Urinary bladder (tissue), 3 donors: ENCODE measurements at regions not wholly inside any gene's neighbourhood (a gene's known extent, or its start where the extent isn't known, plus 50 kb on each side); places are given as distances from the start of the nearest gene placed in this dataset.

Source experiments
- DNase-seq: peaks from one replicate; pipeline ENCODE4 v3.0.0-alpha.2; 2015; ENCODE audit errors: extremely low spot score
- H3K27ac ChIP-seq: one replicate; pipeline ENCODE4 v1.5.1; 2013; ENCODE audit warnings: low read depth, mild to moderate bottlenecking, moderate library complexity
- H3K36me3 ChIP-seq: one replicate; pipeline ENCODE4 v1.6.1; 2013; ENCODE audit warnings: mild to moderate bottlenecking, moderate library complexity; ENCODE audit not compliant: insufficient read depth
- H3K4me1 ChIP-seq: one replicate; pipeline ENCODE4 v1.6.1; 2013; ENCODE audit warnings: mild to moderate bottlenecking, moderate library complexity; ENCODE audit not compliant: insufficient read depth
- H3K4me3 ChIP-seq: one replicate; pipeline ENCODE4 v1.5.1; 2013; ENCODE audit warnings: low read depth, low read length
- WGBS: extraction: QIAGEN DNeasy Blood & Tissue Kit; methylation state at CpG from one replicate; pipeline ENCODE4 v1.1.7; 2013; 5-methylcytosine and 5-hydroxymethylcytosine counted together
- donor health status: healthy with polysubstance abuse.
- donor health status: healthy.

GRCh38 chr16:8320131-8320530 is 270.2 kb downstream of the TMEM114 start:
- no peak for DNase-seq

GRCh38 chr16:8310816-8311215 is 279.5 kb downstream of the TMEM114 start:
- 35% methylated on average over 6 of the region's 6 CpGs for WGBS

More at GRCh38 chr16:8320131-8320530, 270.2 kb downstream of the TMEM114 start:
- WGBS = 56% methylated on average over 5 of the region's 5 CpGs
- H3K4me3 ChIP-seq = no peak overlapping the region
- no peaks in the 10 kb centered on the region for H3K4me1 ChIP-seq
- H3K27ac ChIP-seq = no peak overlapping the region
- no peaks in the 10 kb centered on the region for H3K36me3 ChIP-seq

GRCh38 chr16:8310323-8310722 is 280.0 kb downstream of the TMEM114 start:
- no peaks in the 10 kb centered on the region for H3K4me1 ChIP-seq
- 22% methylated on average over 6 of the region's 6 CpGs for WGBS
- no peak for DNase-seq

More at GRCh38 chr16:8310816-8311215, 279.5 kb downstream of the TMEM114 start:
- Histone ChIP-seq H3K27ac (no peak overlapping the region), H3K4me1 (no peaks in the 10 kb centered on the region), H3K4me3 (no peak overlapping the region), H3K36me3 (no peaks in the 10 kb centered on the region)
- no peak for DNase-seq

GRCh38 chr16:8305201-8305600 is 285.1 kb downstream of the TMEM114 start:
- Histone ChIP-seq H3K4me1 (no peaks in the 10 kb centered on the region), H3K4me3 (no peak overlapping the region), H3K36me3 (no peaks in the 10 kb centered on the region), H3K27ac (no peak overlapping the region)
- no peak for DNase-seq
- 70% methylated on average over 3 of the region's 3 CpGs for WGBS

More at GRCh38 chr16:8310323-8310722, 280.0 kb downstream of the TMEM114 start:
- Histone ChIP-seq H3K27ac (no peak overlapping the region), H3K36me3 (no peaks in the 10 kb centered on the region), H3K4me3 (no peak overlapping the region)

GRCh38 chr16:8299635-8300034 is 290.7 kb downstream of the TMEM114 start:
- no peak overlapping the region for H3K27ac ChIP-seq
- H3K36me3 ChIP-seq = no peaks in the 10 kb centered on the region
- 71% methylated on average over 5 of the region's 5 CpGs for WGBS
- H3K4me1 ChIP-seq = no peaks in the 10 kb centered on the region
- DNase-seq = no peak
- H3K4me3 ChIP-seq = no peak overlapping the region

- no peaks in the 10 kb centered on the region for H3K36me3 ChIP-seq
- no peak for DNase-seq
- H3K4me1 ChIP-seq = no peaks in the 10 kb centered on the region
- no peak overlapping the region for H3K4me3 ChIP-seq
- H3K27ac ChIP-seq = no peak overlapping the region
- 45% methylated on average over 11 of the region's 11 CpGs for WGBS
Observed at GRCh38 chr16:8295513-8296237, 294.6 kb downstream of the TMEM114 start.

GRCh38 chr16:8293413-8293812 is 296.9 kb downstream of the TMEM114 start:
- DNase-seq = no peak
- H3K36me3 ChIP-seq = no peaks in the 10 kb centered on the region
- WGBS = 68% methylated on average over 5 of the region's 5 CpGs
- no peaks in the 10 kb centered on the region for H3K4me1 ChIP-seq
- no peak overlapping the region for H3K4me3 ChIP-seq
- no peak overlapping the region for H3K27ac ChIP-seq

GRCh38 chr16:8292271-8292670 is 298.0 kb downstream of the TMEM114 start:
- Histone ChIP-seq H3K4me1 (no peaks in the 10 kb centered on the region), H3K27ac (no peak overlapping the region), H3K4me3 (no peak overlapping the region), H3K36me3 (no peaks in the 10 kb centered on the region)
- 82% methylated on average over 6 of the region's 6 CpGs for WGBS
- no peak for DNase-seq

GRCh38 chr16:8286348-8286747 is 304.0 kb downstream of the TMEM114 start:
- no peak for DNase-seq
- WGBS = 72% methylated on average over 2 of the region's 2 CpGs
- no peaks in the 10 kb centered on the region for H3K36me3 ChIP-seq
- H3K27ac ChIP-seq = no peak overlapping the region
- no peak overlapping the region for H3K4me3 ChIP-seq
- no peaks in the 10 kb centered on the region for H3K4me1 ChIP-seq

- 53% methylated on average over 4 of the region's 4 CpGs for WGBS
- Histone ChIP-seq H3K4me3 (no peak overlapping the region), H3K4me1 (no peaks in the 10 kb centered on the region), H3K27ac (no peak overlapping the region), H3K36me3 (no peaks in the 10 kb centered on the region)
- DNase-seq = no peak
Observed at GRCh38 chr16:8283195-8283594, 307.1 kb downstream of the TMEM114 start.

- no peak overlapping the region for H3K27ac ChIP-seq
- no peaks in the 10 kb centered on the region for H3K36me3 ChIP-seq
- 62% methylated on average over 3 of the region's 3 CpGs for WGBS
- no peak for DNase-seq
- H3K4me1 ChIP-seq = no peaks in the 10 kb centered on the region
- H3K4me3 ChIP-seq = no peak overlapping the region
Observed at GRCh38 chr16:8278031-8278580, 312.2 kb downstream of the TMEM114 start.

GRCh38 chr16:8271344-8271743 is 319.0 kb downstream of the TMEM114 start:
- H3K4me1 ChIP-seq = no peaks in the 10 kb centered on the region
- 71% methylated on average over 3 of the region's 3 CpGs for WGBS
- no peak overlapping the region for H3K27ac ChIP-seq
- H3K4me3 ChIP-seq = no peak overlapping the region
- no peak for DNase-seq
- H3K36me3 ChIP-seq = no peaks in the 10 kb centered on the region

GRCh38 chr16:8262299-8262698 is 328.0 kb downstream of the TMEM114 start:
- DNase-seq = no peak
- no peaks in the 10 kb centered on the region for H3K36me3 ChIP-seq
- H3K4me1 ChIP-seq = no peaks in the 10 kb centered on the region
- 75% methylated on average over 4 of the region's 4 CpGs for WGBS
- H3K4me3 ChIP-seq = no peak overlapping the region
- no peak overlapping the region for H3K27ac ChIP-seq

- Histone ChIP-seq H3K36me3 (no peaks in the 10 kb centered on the region), H3K4me1 (no peaks in the 10 kb centered on the region), H3K27ac (no peak overlapping the region), H3K4me3 (no peak overlapping the region)
- WGBS = 70% methylated on average over 3 of the region's 3 CpGs
- DNase-seq = no peak
Observed at GRCh38 chr16:8260140-8260539, 330.2 kb downstream of the TMEM114 start.
